GM23248 (cell line): ENCODE measurements at regions not wholly inside any gene's neighbourhood (a gene's known extent, or its start where the extent isn't known, plus 50 kb on each side); places are given as distances from the start of the nearest gene placed in this dataset.

Experiments used
- DNase-seq: peaks from one replicate; pipeline ENCODE4 v3.0.0-alpha.2; 2015
- H2AFZ ChIP-seq: fragments of 200-600 bp; sonication (generic); 2 replicates; pipeline ENCODE4 v1.6.1; 2016; ENCODE audit warnings: antibody characterized with exemption
- H3F3A ChIP-seq: fragments of 200-600 bp; sonication (generic); 2 replicates; pipeline ENCODE4 v1.6.1; 2016; ENCODE audit warnings: mild to moderate bottlenecking, antibody characterized with exemption, mixed run types; ENCODE audit not compliant: insufficient read depth
- H3K27ac ChIP-seq: fragments of 200-600 bp; sonication (generic); 2 replicates; pipeline ENCODE4 v1.5.1; 2016; ENCODE audit warnings: mild to moderate bottlenecking
- H3K27me3 ChIP-seq: fragments of 200-600 bp; sonication (generic); replicated peaks from 2 replicates; pipeline ENCODE4 v1.6.1; 2016; ENCODE audit warnings: mild to moderate bottlenecking; ENCODE audit not compliant: insufficient read depth
- H3K36me3 ChIP-seq: fragments of 200-600 bp; sonication (generic); 2 replicates; pipeline ENCODE4 v1.6.1; 2016; ENCODE audit warnings: low read depth, mild to moderate bottlenecking
- H3K4me1 ChIP-seq: fragments of 200-600 bp; sonication (generic); 2 replicates; pipeline ENCODE4 v1.6.1; 2016; ENCODE audit warnings: mild to moderate bottlenecking; ENCODE audit not compliant: insufficient read depth
- H3K4me2 ChIP-seq: fragments of 200-600 bp; sonication (generic); one replicate; pipeline ENCODE4 v1.6.1; 2016; ENCODE audit warnings: mild to moderate bottlenecking; ENCODE audit not compliant: unreplicated experiment
- H3K4me3 ChIP-seq: fragments of 200-600 bp; sonication (generic); 2 replicates; pipeline ENCODE4 v1.5.1; 2016; ENCODE audit warnings: mild to moderate bottlenecking
- H3K79me2 ChIP-seq: fragments of 200-600 bp; sonication (generic); 2 replicates; pipeline ENCODE4 v1.6.1; 2016; ENCODE audit warnings: mild to moderate bottlenecking; ENCODE audit not compliant: insufficient read depth
- H3K9ac ChIP-seq: fragments of 200-600 bp; sonication (generic); 2 replicates; pipeline ENCODE4 v1.6.1; 2016; ENCODE audit warnings: mild to moderate bottlenecking
- H3K9me2 ChIP-seq: fragments of 200-600 bp; sonication (generic); 2 replicates; pipeline ENCODE4 v1.6.1; 2016; ENCODE audit warnings: mixed run types, mild to moderate bottlenecking, moderate library complexity; ENCODE audit not compliant: insufficient read depth
- H3K9me3 ChIP-seq: fragments of 200-600 bp; sonication (generic); one replicate; pipeline ENCODE4 v1.6.1; 2017; ENCODE audit warnings: low read depth
- H4K20me1 ChIP-seq: fragments of 200-600 bp; sonication (generic); 2 replicates; pipeline ENCODE4 v1.6.0; 2016; ENCODE audit not compliant: insufficient read depth
- EZH2 ChIP-seq: fragments of 200-600 bp; sonication (generic); IDR thresholded peaks from 2 replicates; pipeline ENCODE4 v1.6.1; 2018; ENCODE audit warnings: antibody characterized with exemption, mild to moderate bottlenecking; ENCODE audit not compliant: insufficient read depth, poor library complexity, severe bottlenecking
- EZH2phosphoT487 ChIP-seq: fragments of 200-600 bp; sonication (generic); IDR thresholded peaks from 2 replicates; pipeline ENCODE4 v1.6.1; 2018; ENCODE audit warnings: antibody characterized with exemption, moderate library complexity, mild to moderate bottlenecking, low read depth; ENCODE audit not compliant: insufficient read depth
- WGBS, 2 experiments: methylation state at CpG; one replicate each; pipeline ENCODE4 v1.1.6; 2015 to 2017; ENCODE audit warnings: low lambda C conversion rate in 2 of 2, low coverage in 1 of 2; ENCODE audit errors: missing lambda C conversion rate in 2 of 2; 5-methylcytosine and 5-hydroxymethylcytosine counted together
- in situ Hi-C: fragments of 300-500 bp; cut with MboI; formaldehyde crosslinking; loops from 2 replicates; pipeline ENCODE4 v1.15.0; 2020

DNA sequence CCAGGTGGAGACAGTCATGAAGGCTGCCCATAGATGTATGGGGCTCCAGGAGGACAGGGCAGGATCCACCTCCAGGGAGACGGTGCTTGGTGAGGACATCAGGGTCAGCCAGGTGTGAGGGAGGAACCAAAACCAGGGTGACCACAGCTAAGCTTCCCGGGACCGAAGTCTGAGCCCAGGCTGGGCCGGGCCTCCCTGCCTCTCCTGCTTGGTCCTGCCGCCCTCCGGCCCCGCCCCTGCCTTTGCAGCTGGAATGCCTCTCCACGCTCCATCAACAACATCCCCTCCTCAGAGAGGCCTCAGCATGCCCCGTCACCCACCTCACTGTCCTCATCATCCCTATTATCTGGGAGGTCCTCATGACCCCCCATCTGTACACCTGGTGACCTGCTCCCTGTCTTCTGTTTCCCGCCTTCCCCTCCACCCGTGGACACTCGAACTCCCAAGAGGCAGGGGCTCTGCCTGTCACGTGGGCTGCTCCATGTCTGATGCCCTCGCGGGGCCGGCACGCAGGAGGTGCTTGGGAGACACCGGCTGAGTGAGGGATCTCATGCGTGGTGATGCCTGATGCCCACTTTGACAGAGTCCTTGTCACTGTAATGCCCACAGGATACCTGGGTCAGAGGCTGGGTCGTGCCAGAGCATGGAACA, 59.4 kb downstream of the RTL6 start:
- Histone ChIP-seq H2AFZ (no peak overlapping the region), H3K36me3 (no peaks in the 10 kb centered on the region), H3K4me1 (no peaks in the 10 kb centered on the region), H4K20me1 (no peaks in the 10 kb centered on the region), H3K4me3 (no peak overlapping the region), H3K9me3 (no peaks in the 10 kb centered on the region), H3K4me2 (no peak overlapping the region), H3K27me3 (no peaks in the 10 kb centered on the region), H3F3A (no peaks in the 10 kb centered on the region), H3K9ac (no peak overlapping the region), H3K9me2 (no peaks in the 10 kb centered on the region), H3K27ac (no peak overlapping the region), H3K79me2 (no peaks in the 10 kb centered on the region)
- 85 to 89% methylated on average over 20 of the region's 20 CpGs for WGBS, 2 experiments
- no peak for TF ChIP-seq EZH2
- in situ Hi-C loops: no loop called here
- no peak for DNase-seq

DNA sequence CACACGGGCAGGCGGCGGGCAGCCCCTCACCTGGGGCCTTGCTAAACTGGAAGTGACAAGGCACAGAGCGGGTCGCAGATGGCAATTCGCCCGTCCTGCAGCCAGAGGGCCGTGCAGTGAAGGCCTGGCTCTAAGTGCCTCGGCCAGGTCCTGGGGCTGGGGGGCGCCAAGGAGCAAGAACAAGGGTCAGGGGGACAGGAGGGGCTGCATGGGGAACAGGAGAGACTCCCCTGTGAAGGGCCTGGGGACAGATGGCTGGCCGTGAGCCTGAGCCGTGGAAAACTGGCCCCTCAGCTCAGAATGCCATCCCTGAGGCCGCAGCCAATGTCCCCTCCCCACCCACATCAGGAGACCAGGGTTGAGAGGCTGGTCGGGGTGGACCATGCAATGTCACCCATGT, 60.0 kb downstream of the RTL6 start:
- Histone ChIP-seq H4K20me1 (no peaks in the 10 kb centered on the region), H3K9ac (no peak overlapping the region), H3K4me1 (no peaks in the 10 kb centered on the region), H3K27ac (no peak overlapping the region), H3K4me3 (no peak overlapping the region), H3K9me2 (no peaks in the 10 kb centered on the region), H3K4me2 (no peak overlapping the region), H2AFZ (no peak overlapping the region), H3F3A (no peaks in the 10 kb centered on the region), H3K27me3 (no peaks in the 10 kb centered on the region), H3K36me3 (no peaks in the 10 kb centered on the region), H3K79me2 (no peaks in the 10 kb centered on the region), H3K9me3 (no peaks in the 10 kb centered on the region)
- WGBS, 2 experiments: 84 to 86% methylated on average over 13 to 14 of the region's 14 CpGs
- TF ChIP-seq EZH2phosphoT487 (no peak), EZH2 (no peak)
- in situ Hi-C loops: no loop called here
- DNase-seq: no peak

DNA sequence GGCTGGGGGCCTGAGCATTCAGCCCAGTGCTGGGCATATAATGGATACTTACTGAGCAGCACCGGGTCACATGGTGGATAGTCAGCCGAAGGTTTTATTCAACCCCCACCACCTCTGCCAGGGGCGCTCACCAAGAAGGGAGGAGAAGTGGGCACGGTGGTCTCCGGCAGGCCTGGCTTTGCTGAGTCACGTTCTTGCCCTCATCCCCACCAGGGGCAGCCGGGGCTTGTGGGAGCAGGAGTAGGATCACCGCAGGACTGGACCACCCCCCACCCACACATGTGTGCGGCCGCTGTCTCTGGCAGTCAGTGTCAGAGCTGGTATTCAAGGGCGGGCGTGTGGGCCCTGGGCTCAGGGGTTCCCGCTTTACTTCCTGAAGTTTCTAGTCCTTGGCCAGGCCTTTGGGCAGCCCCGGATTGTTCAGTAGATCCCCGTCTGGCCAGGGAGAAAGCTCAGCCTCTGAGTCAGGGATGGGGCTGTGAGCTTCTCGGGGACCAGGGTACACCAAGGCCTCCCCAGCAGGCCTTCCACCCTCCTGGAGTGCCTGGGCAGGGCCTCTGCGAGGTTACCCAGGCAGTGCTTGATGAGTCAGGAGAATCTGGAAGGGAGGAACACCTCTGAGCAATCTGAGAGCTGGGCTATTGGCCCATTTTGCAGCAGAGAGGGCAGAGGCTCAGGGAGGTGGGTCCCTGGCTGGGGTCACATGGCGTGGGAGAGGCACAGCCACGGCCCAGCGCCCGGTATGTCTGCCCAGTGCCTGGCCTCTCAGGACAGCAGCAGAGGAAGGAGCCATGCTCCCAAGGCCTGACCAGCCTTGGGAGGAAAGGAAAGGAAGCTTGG, 60.6 kb downstream of the RTL6 start:
- H2AFZ ChIP-seq: no peak overlapping the region
- 75% methylated on average over 19 to 21 of the region's 21 CpGs for WGBS, 2 experiments
- no peaks in the 10 kb centered on the region for H3F3A ChIP-seq
- peak; percentile 77 for DNase-seq
- H3K9me2 ChIP-seq: no peaks in the 10 kb centered on the region
- in situ Hi-C loops: no loop called here
- no peaks in the 10 kb centered on the region for H3K36me3 ChIP-seq
- no peaks in the 10 kb centered on the region for H3K9me3 ChIP-seq
- H3K27ac ChIP-seq: no peak overlapping the region
- no peak overlapping the region for H3K4me3 ChIP-seq
- H3K79me2 ChIP-seq: no peaks in the 10 kb centered on the region
- no peak overlapping the region for H3K4me2 ChIP-seq
- H3K4me1 ChIP-seq: no peaks in the 10 kb centered on the region
- peak overlapping the region; percentile 25 for H3K9ac ChIP-seq
- no peaks in the 10 kb centered on the region for H4K20me1 ChIP-seq
- TF ChIP-seq EZH2 (no peak), EZH2phosphoT487 (no peak)
- no peaks in the 10 kb centered on the region for H3K27me3 ChIP-seq

DNA sequence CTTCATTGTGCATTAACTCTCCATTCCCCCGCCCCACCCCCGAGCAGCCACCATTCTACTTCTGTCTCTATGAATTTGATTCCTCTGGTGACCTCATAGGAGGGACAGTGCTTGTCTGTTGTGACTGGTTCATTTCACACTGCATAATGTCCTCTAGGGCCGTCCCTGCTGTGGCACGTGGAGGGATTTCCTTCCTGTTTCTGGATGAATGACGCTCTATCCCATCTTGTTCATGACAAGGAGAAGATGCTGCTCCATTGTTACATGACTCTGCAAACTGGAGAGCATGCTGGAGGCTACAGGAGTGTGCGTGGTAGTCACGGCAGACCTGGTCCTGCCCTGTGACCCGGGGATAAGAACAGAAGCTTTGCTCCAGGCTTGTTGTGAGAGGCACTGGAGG, 61.3 kb downstream of the RTL6 start:
- 90% methylated on average over 8 of the region's 8 CpGs for WGBS, 2 experiments
- Histone ChIP-seq H3K27ac (no peak overlapping the region), H4K20me1 (no peaks in the 10 kb centered on the region)

More for the DNA sequence above, 61.3 kb downstream of the RTL6 start:
- H3K9me2 ChIP-seq: no peaks in the 10 kb centered on the region
- H3K9ac ChIP-seq: no peak overlapping the region
- in situ Hi-C loops: no loop called here
- TF ChIP-seq EZH2phosphoT487 (no peak), EZH2 (no peak)
- no peaks in the 10 kb centered on the region for H3F3A ChIP-seq
- no peak overlapping the region for H3K4me3 ChIP-seq
- no peaks in the 10 kb centered on the region for H3K79me2 ChIP-seq
- H3K4me2 ChIP-seq: no peak overlapping the region
- H3K36me3 ChIP-seq: no peaks in the 10 kb centered on the region
- H3K9me3 ChIP-seq: no peaks in the 10 kb centered on the region
- no peak overlapping the region for H2AFZ ChIP-seq
- no peak for DNase-seq
- no peaks in the 10 kb centered on the region for H3K27me3 ChIP-seq
- H3K4me1 ChIP-seq: no peaks in the 10 kb centered on the region
